Activated CD4-positive, alpha-beta memory T cell treated with anti-CD3 and anti-CD28 coated beads for 36 hours (primary cell): ENCODE measurements at regions not wholly inside any gene's neighbourhood (a gene's known extent, or its start where the extent isn't known, plus 50 kb on each side); places are given as distances from the start of the nearest gene placed in this dataset.

ENCODE experiments used
- CTCF ChIA-PET: fragments of 350-600 bp; sonication (Branson Sonifier 250); formaldehyde crosslinking; loops from one replicate; lab custom pipeline; 2021; ENCODE audit warnings: antibody characterized with exemption, inconsistent platforms; lab: Charles Lee
- POLR2A ChIA-PET: fragments of 350-600 bp; sonication (Branson Sonifier 250); formaldehyde crosslinking; loops from one replicate; lab custom pipeline; 2021; ENCODE audit warnings: antibody characterized with exemption; lab: Charles Lee
- DNase-seq: peaks from one replicate; pipeline ENCODE4 v3.0.0-alpha.2; 2020
- H3K27ac Mint-ChIP-seq: one replicate; pipeline ENCODE4 v1.8.0; 2021; ENCODE audit warnings: mixed read lengths
- H3K27me3 Mint-ChIP-seq: one replicate; pipeline ENCODE4 v1.8.0; 2021; ENCODE audit warnings: mixed read lengths
- H3K36me3 Mint-ChIP-seq: one replicate; pipeline ENCODE4 v1.8.0; 2021; ENCODE audit warnings: mixed read lengths
- H3K4me1 Mint-ChIP-seq: one replicate; pipeline ENCODE4 v1.8.0; 2021; ENCODE audit warnings: low read depth, mixed read lengths
- H3K4me3 Mint-ChIP-seq: one replicate; pipeline ENCODE4 v1.8.0; 2021; ENCODE audit warnings: mild to moderate bottlenecking, mixed read lengths
- H3K9me3 Mint-ChIP-seq: one replicate; pipeline ENCODE4 v1.8.0; 2021; ENCODE audit warnings: mixed read lengths
- intact Hi-C: fragments of 100-400 bp; cut with micrococcal nuclease; formaldehyde crosslinking; loops from one replicate; pipeline ENCODE4 v1.15.1; 2023

GRCh38 chr2:226275215-226275614 lies 524.4 kb downstream of the IRS1 start:
- no peak overlapping the region for H3K4me3 Mint-ChIP-seq
- ChIA-PET CTCF (no interaction called here), POLR2A (no interaction called here)
- H3K4me1 Mint-ChIP-seq: no peaks in the 10 kb centered on the region
- H3K9me3 Mint-ChIP-seq: no peaks in the 10 kb centered on the region
- intact Hi-C loops: no loop called here
- peaks cover 6% of the 10 kb centered on the region for H3K27me3 Mint-ChIP-seq
- no peak overlapping the region for H3K27ac Mint-ChIP-seq
- no peaks in the 10 kb centered on the region for H3K36me3 Mint-ChIP-seq
- no peak for DNase-seq

GRCh38 chr2:226274143-226274542 lies 525.5 kb downstream of the IRS1 start:
- intact Hi-C loops: no loop called here
- Mint-ChIP-seq H3K27ac (no peak overlapping the region), H3K27me3 (peaks cover 6% of the 10 kb centered on the region), H3K4me3 (no peak overlapping the region), H3K36me3 (no peaks in the 10 kb centered on the region), H3K9me3 (no peaks in the 10 kb centered on the region), H3K4me1 (no peaks in the 10 kb centered on the region)
- ChIA-PET POLR2A (no interaction called here), CTCF (no interaction called here)
- DNase-seq: no peak

GRCh38 chr2:226273440-226273839 lies 526.2 kb downstream of the IRS1 start:
- Mint-ChIP-seq H3K27ac (no peak overlapping the region), H3K4me3 (no peak overlapping the region), H3K27me3 (peaks cover 9% of the 10 kb centered on the region), H3K4me1 (no peaks in the 10 kb centered on the region), H3K9me3 (no peaks in the 10 kb centered on the region), H3K36me3 (no peaks in the 10 kb centered on the region)
- ChIA-PET POLR2A (no interaction called here), CTCF (no interaction called here)
- intact Hi-C loops: no loop called here
- no peak for DNase-seq

- Mint-ChIP-seq H3K4me3 (no peak overlapping the region), H3K27ac (no peak overlapping the region), H3K4me1 (no peaks in the 10 kb centered on the region), H3K27me3 (peaks cover 9% of the 10 kb centered on the region), H3K36me3 (no peaks in the 10 kb centered on the region), H3K9me3 (no peaks in the 10 kb centered on the region)
- no peak for DNase-seq
- ChIA-PET POLR2A (no interaction called here), CTCF (no interaction called here)
- intact Hi-C loops: no loop called here
These were observed 527.2 kb downstream of the IRS1 start for GRCh38 chr2:226272435-226272834.

GRCh38 chr2:226270285-226271058 lies 529.1 kb downstream of the IRS1 start:
- no peak for DNase-seq
- Mint-ChIP-seq H3K27me3 (peaks cover 5% of the 10 kb centered on the region), H3K36me3 (no peaks in the 10 kb centered on the region), H3K9me3 (no peaks in the 10 kb centered on the region), H3K27ac (no peak overlapping the region), H3K4me1 (no peaks in the 10 kb centered on the region), H3K4me3 (no peak overlapping the region)
- ChIA-PET POLR2A (no interaction called here), CTCF (interaction anchor here (1.5 kb wide), 1 partner anchor 532 kb away, joined by 3 read pairs; no protein-coding TSS in a partner anchor)
- intact Hi-C loops: no loop called here

- H3K9me3 Mint-ChIP-seq: peaks cover under 1% of the 10 kb centered on the region
- CTCF ChIA-PET: no interaction called here
- H3K27me3 Mint-ChIP-seq: peaks cover 5% of the 10 kb centered on the region
- no peaks in the 10 kb centered on the region for H3K36me3 Mint-ChIP-seq
- POLR2A ChIA-PET: no interaction called here
- H3K4me3 Mint-ChIP-seq: no peak overlapping the region
- no peaks in the 10 kb centered on the region for H3K4me1 Mint-ChIP-seq
- H3K27ac Mint-ChIP-seq: no peak overlapping the region
- intact Hi-C loops: no loop called here
- DNase-seq: no peak
These were observed 531.9 kb downstream of the IRS1 start for GRCh38 chr2:226267516-226268289.

- POLR2A ChIA-PET: no interaction called here
- no peak for DNase-seq
- intact Hi-C loops: no loop called here
- Mint-ChIP-seq H3K27me3 (peaks cover 11% of the 10 kb centered on the region), H3K27ac (no peak overlapping the region), H3K9me3 (peaks cover 2% of the 10 kb centered on the region), H3K36me3 (no peaks in the 10 kb centered on the region), H3K4me1 (no peaks in the 10 kb centered on the region), H3K4me3 (no peak overlapping the region)
- CTCF ChIA-PET: no interaction called here
These were observed 542.8 kb downstream of the IRS1 start for GRCh38 chr2:226256709-226257376.

GRCh38 chr2:226256237-226256636 lies 543.4 kb downstream of the IRS1 start:
- ChIA-PET POLR2A (no interaction called here), CTCF (no interaction called here)
- H3K27ac Mint-ChIP-seq: no peak overlapping the region
- no peaks in the 10 kb centered on the region for H3K36me3 Mint-ChIP-seq
- H3K4me3 Mint-ChIP-seq: no peak overlapping the region
- intact Hi-C loops: no loop called here
- H3K4me1 Mint-ChIP-seq: no peaks in the 10 kb centered on the region
- peaks cover 11% of the 10 kb centered on the region for H3K27me3 Mint-ChIP-seq
- peaks cover 2% of the 10 kb centered on the region for H3K9me3 Mint-ChIP-seq
- DNase-seq: no peak

GRCh38 chr2:226251661-226252060 lies 548.0 kb downstream of the IRS1 start:
- intact Hi-C loops: no loop called here
- CTCF ChIA-PET: no interaction called here
- H3K27ac Mint-ChIP-seq: no peak overlapping the region

GRCh38 chr2:226247289-226248275 lies 552.0 kb downstream of the IRS1 start:
- H3K27ac Mint-ChIP-seq: no peak overlapping the region
- H3K4me3 Mint-ChIP-seq: no peak overlapping the region
- DNase-seq: no peak
- POLR2A ChIA-PET: no interaction called here
- H3K9me3 Mint-ChIP-seq: peaks cover 9% of the 10 kb centered on the region
- H3K4me1 Mint-ChIP-seq: no peaks in the 10 kb centered on the region
- peaks cover 5% of the 10 kb centered on the region for H3K27me3 Mint-ChIP-seq
- H3K36me3 Mint-ChIP-seq: no peaks in the 10 kb centered on the region
- intact Hi-C loops: no loop called here
- CTCF ChIA-PET: interaction anchor here (0.6 kb wide), 1 partner anchor 32 kb away, joined by 3 read pairs; no protein-coding TSS in a partner anchor

More at GRCh38 chr2:226251661-226252060, 548.0 kb downstream of the IRS1 start:
- H3K4me1 Mint-ChIP-seq: no peaks in the 10 kb centered on the region
- DNase-seq: no peak
- POLR2A ChIA-PET: no interaction called here
- no peak overlapping the region for H3K4me3 Mint-ChIP-seq
- H3K9me3 Mint-ChIP-seq: peaks cover 2% of the 10 kb centered on the region
- peaks cover 15% of the 10 kb centered on the region for H3K27me3 Mint-ChIP-seq
- no peaks in the 10 kb centered on the region for H3K36me3 Mint-ChIP-seq

GRCh38 chr2:226234187-226234586 lies 565.4 kb downstream of the IRS1 start:
- H3K4me3 Mint-ChIP-seq: no peak overlapping the region
- CTCF ChIA-PET: no interaction called here
- H3K36me3 Mint-ChIP-seq: no peaks in the 10 kb centered on the region
- no peaks in the 10 kb centered on the region for H3K4me1 Mint-ChIP-seq
- intact Hi-C loops: no loop called here
- POLR2A ChIA-PET: no interaction called here
- DNase-seq: no peak
- peaks cover 3% of the 10 kb centered on the region for H3K27me3 Mint-ChIP-seq
- H3K9me3 Mint-ChIP-seq: no peaks in the 10 kb centered on the region
- no peak overlapping the region for H3K27ac Mint-ChIP-seq
